K562 (cell line): ENCODE measurements at regions not wholly inside any gene's neighbourhood (a gene's known extent, or its start where the extent isn't known, plus 50 kb on each side); places are given as distances from the start of the nearest gene placed in this dataset.

Source experiments
- ATAC-seq: fragments of 200-7000 bp; cut with Tn5 transposase; 3 replicates; pipeline ENCODE4 v1.9.1; 2020; ENCODE audit warnings: moderate library complexity
- BruUV-seq: library from RNA; stranded (reverse); fragments of 400-500 nt; replicated peaks from 2 replicates; lab custom pipeline; 2021; lab: Mats Ljungman, UMichigan
- CTCF ChIA-PET: fragments of 300-600 bp; formaldehyde crosslinking; extraction: SDS; loops from one replicate; lab custom pipeline; 2021; ENCODE audit warnings: low intra/inter-chr PET ratio; lab: Yijun Ruan, JAX
- POLR2A ChIA-PET: fragments of 300-600, 350-650 bp; sonication (Branson Sonifier 250); formaldehyde crosslinking; extraction: SDS; loops from one replicate; lab custom pipeline; 2021; ENCODE audit warnings: antibody characterized with exemption, inconsistent platforms; lab: Yijun Ruan, JAX
- DNase-seq, 4 experiments: peaks; one replicate each; pipeline versions ENCODE4 v3.0.0 to v3.0.0-alpha.2; 2011 to 2018; ENCODE audit warnings: low spot score in 3 of 4, mixed read lengths in 3 of 4; ENCODE audit errors: extremely low read depth in 1 of 4
- FAIRE-seq: peaks from 2 replicates; lab custom pipeline; 2011; peaks lifted over from hg19 to GRCh38; lab: Jason Lieb, UNC
- H2AFZ ChIP-seq: 2 replicates; pipeline ENCODE4 v1.6.0; 2011; ENCODE audit warnings: low read depth, low read length, control low read depth, inconsistent platforms
- H3K27ac ChIP-seq: fragments of 200-600 bp; 3 replicates; pipeline ENCODE4 v1.8.0; 2011; ENCODE audit warnings: low read depth, mild to moderate bottlenecking, control low read depth, inconsistent platforms, low read length, moderate library complexity, mixed read lengths; ENCODE audit errors: extremely low read depth
- H3K27me3 ChIP-seq, 2 experiments: fragments of 300-600 bp in 1 of 2; 2 replicates in 1 of 2; 3 replicates in 1 of 2; pipeline versions ENCODE4 v1.6.0 to v1.8.0; 2011; ENCODE audit warnings: inconsistent platforms in 2 of 2, low read length in 2 of 2, mild to moderate bottlenecking in 1 of 2, mixed read lengths in 1 of 2, moderate library complexity in 1 of 2; ENCODE audit not compliant: control insufficient read depth in 2 of 2, insufficient read depth in 2 of 2
- H3K36me3 ChIP-seq: fragments of 300-600 bp; 3 replicates; pipeline ENCODE4 v1.8.0; 2011; ENCODE audit warnings: mild to moderate bottlenecking, low read length, inconsistent platforms; ENCODE audit not compliant: control insufficient read depth, insufficient read depth
- H3K4me1 ChIP-seq, 2 experiments: fragments of 200-600 bp in 1 of 2; replicated peaks in 1 of 2; 2 replicates in 1 of 2; 3 replicates in 1 of 2; pipeline versions ENCODE4 v1.5.1 to v1.8.0; 2011; ENCODE audit warnings: inconsistent platforms in 2 of 2, low read length in 2 of 2, mild to moderate bottlenecking in 1 of 2, mixed read lengths in 1 of 2, moderate library complexity in 1 of 2; ENCODE audit not compliant: control insufficient read depth in 2 of 2, insufficient read depth in 2 of 2
- H3K4me2 ChIP-seq: 2 replicates; pipeline ENCODE4 v1.6.1; 2011; ENCODE audit warnings: low read length, control low read depth, inconsistent platforms, mixed read lengths; ENCODE audit not compliant: insufficient read depth
- H3K4me3 ChIP-seq: fragments of 200-600 bp; sonication (generic), shearing (Covaris generic); 2 replicates; pipeline ENCODE4 v1.5.1; 2016; ENCODE audit warnings: control low read depth, inconsistent platforms
- H3K79me2 ChIP-seq: fragments of 200-600 bp; 3 replicates; pipeline ENCODE4 v1.8.0; 2011; ENCODE audit warnings: low read length, inconsistent platforms; ENCODE audit not compliant: control insufficient read depth, insufficient read depth
- H3K9ac ChIP-seq, 2 experiments: 2 replicates each; pipeline versions ENCODE4 v1.6.0 to v1.6.1; 2011; ENCODE audit warnings: low read depth in 2 of 2, low read length in 2 of 2, control low read depth in 1 of 2, inconsistent platforms in 1 of 2, mild to moderate bottlenecking in 1 of 2, mixed read lengths in 1 of 2; ENCODE audit not compliant: insufficient read depth in 1 of 2
- H3K9me1 ChIP-seq: one replicate; pipeline ENCODE4 v1.6.0; 2011; ENCODE audit warnings: inconsistent platforms, mild to moderate bottlenecking, low read length, moderate library complexity; ENCODE audit not compliant: control insufficient read depth, insufficient read depth
- H3K9me3 ChIP-seq: replicated peaks from 2 replicates; pipeline ENCODE4 v1.5.1; 2011; ENCODE audit warnings: low read depth, low read length, inconsistent platforms; ENCODE audit not compliant: control insufficient read depth, insufficient read depth
- H4K20me1 ChIP-seq: replicated peaks from 2 replicates; pipeline ENCODE4 v1.6.1; 2011; ENCODE audit warnings: low read length, inconsistent platforms, mixed read lengths; ENCODE audit not compliant: control insufficient read depth, insufficient read depth
- ATF6 ChIP-seq: sonication (generic); formaldehyde crosslinking; IDR thresholded peaks from 2 replicates; pipeline ENCODE4 v1.4.0; 2020; ENCODE audit warnings: mild to moderate bottlenecking, missing genetic modification reagents
- C11orf30 ChIP-seq: fragments of 450-650 bp; IDR thresholded peaks from 2 replicates; pipeline ENCODE4 v1.6.1; 2016; ENCODE audit warnings: low read depth, mild to moderate bottlenecking
- CGGBP1 ChIP-seq: fragments of 250-450 bp; sonication (Bioruptor Pico); IDR thresholded peaks from 2 replicates; pipeline ENCODE4 v1.9.0; 2021; ENCODE audit warnings: mild to moderate bottlenecking
- CREB3 ChIP-seq: fragments of 450-650 bp; conservative IDR thresholded peaks from 2 replicates; pipeline ENCODE4 v1.6.1; 2016; ENCODE audit warnings: missing genetic modification characterization, low read depth, mild to moderate bottlenecking, missing compliant biosample characterization, moderate library complexity
- EP300 ChIP-seq: IDR thresholded peaks from 2 replicates; pipeline ENCODE4 v1.6.1; 2012; ENCODE audit warnings: low read length, improper control_type of control experiment
- HMG20B ChIP-seq: fragments of 250-450 bp; sonication (Bioruptor Pico); IDR thresholded peaks from 2 replicates; pipeline ENCODE4 v1.5.0; 2021; ENCODE audit warnings: mild to moderate bottlenecking
- JUND ChIP-seq, 2 experiments: IDR thresholded peaks; 2 replicates in 1 of 2; 3 replicates in 1 of 2; pipeline ENCODE4 v1.6.1; 2011; ENCODE audit warnings: borderline replicate concordance in 2 of 2, low read depth in 2 of 2, low read length in 2 of 2, improper control_type of control experiment in 1 of 2, missing biosample characterization in 1 of 2, missing genetic modification characterization in 1 of 2, missing genetic modification reagents in 1 of 2
- RBBP5 ChIP-seq: fragments of 200-600 bp; sonication (generic); IDR thresholded peaks from 2 replicates; pipeline ENCODE4 v1.6.1; 2012; ENCODE audit warnings: borderline replicate concordance, mild to moderate bottlenecking, low read length, control low read depth, inconsistent platforms; ENCODE audit not compliant: insufficient read depth, poor library complexity, severe bottlenecking
- SPI1 ChIP-seq: IDR thresholded peaks from 2 replicates; pipeline ENCODE4 v1.6.1; 2011; ENCODE audit warnings: low read depth, low read length, control low read depth, borderline replicate concordance
- TAF7 ChIP-seq: fragments of 450-650 bp; IDR thresholded peaks from 2 replicates; pipeline ENCODE4 v1.6.1; 2016; ENCODE audit warnings: missing genetic modification characterization, missing compliant biosample characterization
- TCF3 ChIP-seq: sonication (generic); formaldehyde crosslinking; IDR thresholded peaks from 2 replicates; pipeline ENCODE4 v1.4.0; 2020; ENCODE audit warnings: mild to moderate bottlenecking, missing genetic modification reagents
- TOE1 ChIP-seq, 2 experiments: fragments of 450-650 bp in 1 of 2; sonication (generic) in 1 of 2; formaldehyde crosslinking in 1 of 2; IDR thresholded peaks; 2 replicates each; pipeline versions ENCODE4 v1.7.1 to v1.8.0; 2016 to 2022; ENCODE audit warnings: borderline replicate concordance in 2 of 2, mild to moderate bottlenecking in 2 of 2, antibody characterized with exemption in 1 of 2, inconsistent platforms in 1 of 2, low read depth in 1 of 2, missing genetic modification reagents in 1 of 2, moderate library complexity in 1 of 2
- UBTF ChIP-seq, 2 experiments: IDR thresholded peaks; 2 replicates each; pipeline ENCODE4 v1.6.1; 2012; ENCODE audit warnings: improper control_type of control experiment in 2 of 2, low read depth in 2 of 2, low read length in 2 of 2, borderline replicate concordance in 1 of 2
- ZBTB12 ChIP-seq: fragments of 250-450 bp; sonication (Bioruptor Pico); IDR thresholded peaks from 2 replicates; pipeline ENCODE4 v1.4.0; 2020
- ZC3H8 ChIP-seq: fragments of 450-650 bp; IDR thresholded peaks from 2 replicates; pipeline ENCODE4 v1.6.1; 2017
- ZNF780A ChIP-seq: fragments of 250-450 bp; sonication (Bioruptor Pico); IDR thresholded peaks from 2 replicates; pipeline ENCODE4 v1.5.0; 2021; ENCODE audit warnings: mild to moderate bottlenecking
- WGBS: fragments of 100-300 bp; shearing (Covaris generic); methylation state at CpG from one replicate; pipeline ENCODE4 v1.1.6; 2016; ENCODE audit warnings: low coverage, mixed read lengths; ENCODE audit not compliant: insufficient coverage; ENCODE audit errors: missing lambda C conversion rate; 5-methylcytosine and 5-hydroxymethylcytosine counted together
- in situ Hi-C: fragments of 300-500 bp; cut with MboI; formaldehyde crosslinking; loops from 4 replicates; pipeline ENCODE4 v1.15.0; 2018; ENCODE audit warnings: inconsistent platforms, mixed read lengths
- intact Hi-C: fragments of 100-400 bp; cut with micrococcal nuclease; formaldehyde crosslinking; loops from 2 replicates; pipeline ENCODE4 v1.14.2; 2022

GRCh38 chr10:33496096-33496495, 161.6 kb upstream of the NRP1 start:
- Histone ChIP-seq H2AFZ (no peak overlapping the region), H4K20me1 (no peaks in the 10 kb centered on the region), H3K9me3 (no peaks in the 10 kb centered on the region), H3K36me3 (no peaks in the 10 kb centered on the region), H3K27ac (no peak overlapping the region), H3K9ac (no peak overlapping the region), H3K4me2 (no peak overlapping the region), H3K4me1 (no peaks in the 10 kb centered on the region), H3K27me3 (no peaks in the 10 kb centered on the region), H3K79me2 (no peaks in the 10 kb centered on the region), H3K4me3 (no peak overlapping the region), H3K9me1 (no peaks in the 10 kb centered on the region)
- no peak for DNase-seq
- CTCF ChIA-PET = no interaction called here
- 0% methylated on average over 4 of the region's 4 CpGs for WGBS
- no TSS peak for BruUV-seq
- no peak for FAIRE-seq
- no peak for ATAC-seq
- in situ Hi-C loops = no loop called here
- POLR2A ChIA-PET = no interaction called here
- intact Hi-C loops = no loop called here
- TF ChIP-seq C11orf30 (no peak), TOE1 (IDR thresholded peaks at IDR 0.05; ENCODE audit: borderline replicate concordance) (no peak), TOE1 (CRISPR knock-in tag; IDR thresholded peaks at IDR 0.05; ENCODE audit: borderline replicate concordance, low read depth) (no peak), TAF7 (tag) (no peak), ZBTB12 (CRISPR knock-in tag) (no peak), TCF3 (CRISPR knock-in tag) (no peak), CREB3 (tag) (no peak), ZC3H8 (no peak), JUND (IDR thresholded peaks at IDR 0.05; ENCODE audit: borderline replicate concordance, low read depth, low read length) (no peak), JUND (tag; IDR thresholded peaks at IDR 0.05; ENCODE audit: borderline replicate concordance, low read depth, low read length) (no peak), ZNF780A (CRISPR knock-in tag) (no peak), CGGBP1 (no peak), HMG20B (CRISPR knock-in tag) (no peak), RBBP5 (no peak), EP300 (no peak), UBTF (IDR thresholded peaks at IDR 0.05; ENCODE audit: borderline replicate concordance in 1 of 2, low read depth in 2 of 2, low read length in 2 of 2) (no peak), SPI1 (no peak), ATF6 (no peak)
